ENCODE measurements at regions not wholly inside any gene's neighbourhood (a gene's known extent, or its start where the extent isn't known, plus 50 kb on each side); places are given as distances from the start of the nearest gene placed in this dataset.

DNA sequence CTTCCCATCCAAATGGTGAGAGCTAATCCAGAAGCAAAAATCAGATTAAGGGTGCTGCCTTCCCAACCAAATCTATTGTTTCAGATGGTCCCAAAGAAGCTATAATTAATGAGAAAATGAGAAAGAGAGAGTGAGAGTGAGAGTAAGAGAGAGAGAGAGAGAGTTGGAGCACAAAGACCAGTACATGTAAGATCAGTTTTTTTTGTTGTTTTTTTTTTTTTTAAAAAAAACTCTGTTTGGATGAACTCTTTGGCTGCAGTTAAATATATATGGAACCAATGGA is 305.6 kb downstream of the PTEN start:
- Histone ChIP-seq H3K36me3 (peaks cover 0 to 2% (median 0%) of the 10 kb centered on the region in 4 donors), H3K27ac (no peak overlapping the region), H3K4me1 (no peaks in the 10 kb centered on the region), H3K4me3 (no peak overlapping the region), H3K9me3 (no peaks in the 10 kb centered on the region), H3K27me3 (no peaks in the 10 kb centered on the region)
- no peak for DNase-seq
- TF ChIP-seq EP300 (IDR thresholded peaks at IDR 0.05; ENCODE audit: low read depth), result no peak
- no peak for TF ChIP-seq POLR2AphosphoS5 (IDR thresholded peaks at IDR 0.05)
- no peak for TF ChIP-seq CTCF (IDR thresholded peaks at IDR 0.05)
- TF ChIP-seq POLR2A (IDR thresholded peaks at IDR 0.05), result no peak
- in situ Hi-C loops (cut with MboI; ENCODE audit: low pct_ligation_motif_present in 1 of 4, low pct_unique_long_range_greater_than_20kb in 1 of 4, low sequenced_read_pairs in 3 of 4), result no loop called here
- intact Hi-C loops (cut with DNase I; ENCODE audit: low total_unique reads), result no loop called here

- in situ Hi-C loops (cut with MboI; ENCODE audit: low pct_ligation_motif_present in 1 of 4, low pct_unique_long_range_greater_than_20kb in 1 of 4, low sequenced_read_pairs in 3 of 4) (no loop called here), intact Hi-C loops (cut with DNase I; ENCODE audit: low total_unique reads) (no loop called here)
- DNase-seq, result no peak
- Histone ChIP-seq H3K9me3 (peaks cover 0 to 7% of the 10 kb centered on the region in 2 donors), H3K27me3 (no peaks in the 10 kb centered on the region), H3K4me1 (no peaks in the 10 kb centered on the region), H3K36me3 (peaks cover 0 to 2% (median 0%) of the 10 kb centered on the region in 4 donors), H3K27ac (no peak overlapping the region), H3K4me3 (no peak overlapping the region)
- 96% methylated on average over 1 of the region's 1 CpG; no CpG with 5 or more reads in 1 of the 2 donors for WGBS, 2 donors (ENCODE audit: low coverage in 1 of 2)
- TF ChIP-seq POLR2AphosphoS5 (IDR thresholded peaks at IDR 0.05) (no peak), POLR2A (IDR thresholded peaks at IDR 0.05) (no peak), CTCF (IDR thresholded peaks at IDR 0.05) (no peak), EP300 (IDR thresholded peaks at IDR 0.05; ENCODE audit: low read depth) (no peak)
Observed at GRCh38 chr10:88170628-88171027, 307.2 kb downstream of the PTEN start.

GRCh38 chr10:88172159-88172558 is 308.7 kb downstream of the PTEN start:
- 50 to 64% methylated on average over 1 of the region's 1 CpG for WGBS, 2 donors (ENCODE audit: low coverage in 1 of 2)
- Histone ChIP-seq H3K9me3 (peaks cover 0 to 15% of the 10 kb centered on the region in 2 donors), H3K4me3 (no peak overlapping the region), H3K36me3 (peaks cover 0 to 2% (median 0%) of the 10 kb centered on the region in 4 donors), H3K27ac (no peak overlapping the region), H3K4me1 (no peaks in the 10 kb centered on the region), H3K27me3 (no peaks in the 10 kb centered on the region)
- TF ChIP-seq EP300 (IDR thresholded peaks at IDR 0.05; ENCODE audit: low read depth) (no peak), POLR2A (IDR thresholded peaks at IDR 0.05) (no peak), POLR2AphosphoS5 (IDR thresholded peaks at IDR 0.05) (no peak), CTCF (IDR thresholded peaks at IDR 0.05) (no peak)
- intact Hi-C loops (cut with DNase I; ENCODE audit: low total_unique reads), result no loop called here
- in situ Hi-C loops (cut with MboI; ENCODE audit: low pct_ligation_motif_present in 1 of 4, low pct_unique_long_range_greater_than_20kb in 1 of 4, low sequenced_read_pairs in 3 of 4), result no loop called here
- no peak for DNase-seq

DNA sequence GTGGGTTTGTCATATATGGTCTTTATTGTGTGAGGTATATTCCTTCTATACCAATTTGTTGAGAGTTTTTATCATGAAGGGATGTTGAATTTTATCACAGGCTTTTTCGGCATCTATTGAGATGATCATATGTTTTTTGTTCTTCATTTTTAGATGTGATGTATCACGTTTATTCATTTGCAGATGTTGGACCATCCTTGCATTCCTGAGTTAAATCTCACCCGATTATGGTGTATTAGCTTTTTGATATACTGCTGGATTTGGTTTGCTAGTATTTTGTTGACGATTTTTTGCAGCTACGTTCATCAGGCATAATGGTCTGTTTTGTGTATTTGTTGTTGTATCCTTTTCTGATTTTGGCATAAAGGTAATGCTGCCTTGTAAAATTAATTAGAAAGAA is 311.0 kb downstream of the PTEN start:
- DNase-seq, result no peak
- WGBS, 2 donors (ENCODE audit: low coverage in 1 of 2), result 93 to 99% methylated on average over 5 of the region's 5 CpGs
- Histone ChIP-seq H3K27ac (no peak overlapping the region), H3K27me3 (no peaks in the 10 kb centered on the region), H3K4me3 (no peak overlapping the region), H3K36me3 (peaks cover 0 to 2% (median 0%) of the 10 kb centered on the region in 4 donors), H3K9me3 (peaks cover 0 to 15% of the 10 kb centered on the region in 2 donors), H3K4me1 (no peaks in the 10 kb centered on the region)
- intact Hi-C loops (cut with DNase I; ENCODE audit: low total_unique reads), result no loop called here
- no peak for TF ChIP-seq POLR2AphosphoS5 (IDR thresholded peaks at IDR 0.05)
- no peak for TF ChIP-seq EP300 (IDR thresholded peaks at IDR 0.05; ENCODE audit: low read depth)
- no peak for TF ChIP-seq POLR2A (IDR thresholded peaks at IDR 0.05)
- TF ChIP-seq CTCF (IDR thresholded peaks at IDR 0.05), result no peak
- in situ Hi-C loops (cut with MboI; ENCODE audit: low pct_ligation_motif_present in 1 of 4, low pct_unique_long_range_greater_than_20kb in 1 of 4, low sequenced_read_pairs in 3 of 4), result no loop called here

Data from transverse colon (tissue), 4 donors.